IMR-90 (cell line): ENCODE measurements at regions not wholly inside any gene's neighbourhood (a gene's known extent, or its start where the extent isn't known, plus 50 kb on each side); places are given as distances from the start of the nearest gene placed in this dataset.
A peak's percentile ranks its signal among the peaks of the same experiment; 100 is the strongest.

ENCODE experiments used
- ATAC-seq: fragments of 200-7000 bp; cut with Tn5 transposase; 2 replicates; pipeline ENCODE4 v1.9.1; 2020; ENCODE audit warnings: low read depth, mild to moderate bottlenecking, moderate library complexity
- BruUV-seq: library from RNA; stranded (reverse); fragments of 400-500 nt; replicated peaks from 2 replicates; lab custom pipeline; 2021; lab: Mats Ljungman, UMichigan
- CTCF ChIA-PET: fragments of 300-600 bp; formaldehyde crosslinking; extraction: SDS; loops from one replicate; lab custom pipeline; 2021; ENCODE audit warnings: antibody characterized with exemption; lab: Yijun Ruan, JAX
- POLR2A ChIA-PET: fragments of 300-600 bp; sonication (Branson Sonifier 250); formaldehyde crosslinking; loops from one replicate; lab custom pipeline; 2022; ENCODE audit warnings: antibody characterized with exemption; ENCODE audit not compliant: unreplicated experiment; lab: Charles Lee
- DNase-seq: peaks from one replicate; pipeline ENCODE4 v3.0.0; 2013
- H2AFZ ChIP-seq: replicated peaks from 2 replicates; pipeline ENCODE3; 2013; ENCODE audit warnings: low read length, mild to moderate bottlenecking; ENCODE audit not compliant: poor library complexity
- H2AK5ac ChIP-seq: 2 replicates; pipeline ENCODE4 v1.6.1; 2013; ENCODE audit warnings: low read depth, low read length, inconsistent platforms
- H2AK9ac ChIP-seq: replicated peaks from 2 replicates; pipeline ENCODE3; 2013; ENCODE audit warnings: mild to moderate bottlenecking, low read depth, low read length, moderate library complexity; ENCODE audit not compliant: poor library complexity
- H2BK120ac ChIP-seq: 2 replicates; pipeline ENCODE4 v1.6.1; 2013; ENCODE audit warnings: low read depth, low read length, inconsistent platforms
- H2BK15ac ChIP-seq: 3 replicates; pipeline ENCODE4 v1.6.1; 2013; ENCODE audit warnings: low read depth, low read length, inconsistent platforms
- H2BK20ac ChIP-seq: 2 replicates; pipeline ENCODE4 v1.6.1; 2013; ENCODE audit warnings: low read depth, mild to moderate bottlenecking, inconsistent platforms, low read length, moderate library complexity
- H2BK5ac ChIP-seq: 2 replicates; pipeline ENCODE4 v1.6.1; 2013; ENCODE audit warnings: mild to moderate bottlenecking, low read depth, low read length, inconsistent platforms; ENCODE audit not compliant: poor library complexity, severe bottlenecking
- H3K14ac ChIP-seq: replicated peaks from 2 replicates; pipeline ENCODE4 v1.6.1; 2013; ENCODE audit warnings: low read depth, low read length, inconsistent platforms
- H3K18ac ChIP-seq: 2 replicates; pipeline ENCODE4 v1.6.1; 2013; ENCODE audit warnings: low read depth, low read length, control low read depth
- H3K23ac ChIP-seq: 2 replicates; pipeline ENCODE4 v1.6.1; 2013; ENCODE audit warnings: low read depth, low read length, inconsistent platforms
- H3K27ac ChIP-seq: 2 replicates; pipeline ENCODE4 v1.5.1; 2013; ENCODE audit warnings: mild to moderate bottlenecking, control low read depth, low read length; ENCODE audit not compliant: insufficient read depth
- H3K27me3 ChIP-seq: 2 replicates; pipeline ENCODE4 v1.6.1; 2013; ENCODE audit warnings: low read length; ENCODE audit not compliant: control insufficient read depth, insufficient read depth
- H3K36me3 ChIP-seq: 2 replicates; pipeline ENCODE4 v1.6.1; 2013; ENCODE audit warnings: low read length, mixed read lengths; ENCODE audit not compliant: control insufficient read depth, insufficient read depth
- H3K4ac ChIP-seq: 2 replicates; pipeline ENCODE4 v1.6.1; 2013; ENCODE audit warnings: low read depth, low read length, inconsistent platforms
- H3K4me1 ChIP-seq: 2 replicates; pipeline ENCODE4 v1.6.1; 2013; ENCODE audit warnings: low read length, mixed read lengths; ENCODE audit not compliant: control insufficient read depth, insufficient read depth
- H3K4me2 ChIP-seq: 2 replicates; pipeline ENCODE4 v1.6.1; 2013; ENCODE audit warnings: low read depth, mild to moderate bottlenecking, control low read depth, low read length, moderate library complexity
- H3K4me3 ChIP-seq: 2 replicates; pipeline ENCODE4 v1.5.1; 2013; ENCODE audit warnings: low read depth, mild to moderate bottlenecking, control low read depth, low read length, moderate library complexity; ENCODE audit not compliant: insufficient read depth
- H3K56ac ChIP-seq: 2 replicates; pipeline ENCODE4 v1.6.1; 2013; ENCODE audit warnings: low read length, inconsistent platforms; ENCODE audit not compliant: insufficient read depth; ENCODE audit errors: extremely low read depth
- H3K79me1 ChIP-seq, 2 experiments: 2 replicates each; pipeline ENCODE4 v1.6.1; 2013; ENCODE audit warnings: low read length in 2 of 2, inconsistent platforms in 1 of 2, low read depth in 1 of 2
- H3K9ac ChIP-seq: 2 replicates; pipeline ENCODE4 v1.6.1; 2013; ENCODE audit warnings: low read depth, low read length, control low read depth
- H3K9me1 ChIP-seq: 2 replicates; pipeline ENCODE4 v1.6.1; 2013; ENCODE audit warnings: low read length, inconsistent platforms; ENCODE audit not compliant: insufficient read depth
- H3K9me3 ChIP-seq: 2 replicates; pipeline ENCODE4 v1.6.1; 2013; ENCODE audit warnings: low read length; ENCODE audit not compliant: control insufficient read depth, insufficient read depth
- H4K20me1 ChIP-seq: 2 replicates; pipeline ENCODE4 v1.6.1; 2013; ENCODE audit warnings: low read length, inconsistent platforms; ENCODE audit not compliant: insufficient read depth
- H4K5ac ChIP-seq: 2 replicates; pipeline ENCODE4 v1.6.1; 2013; ENCODE audit warnings: mild to moderate bottlenecking, low read depth, low read length, control low read depth
- H4K8ac ChIP-seq, 2 experiments: 2 replicates each; pipeline ENCODE4 v1.6.1; 2013; ENCODE audit warnings: low read depth in 2 of 2, low read length in 2 of 2, control low read depth in 1 of 2, inconsistent platforms in 1 of 2
- H4K91ac ChIP-seq: 2 replicates; pipeline ENCODE4 v1.6.1; 2013; ENCODE audit warnings: low read depth, low read length, inconsistent platforms; ENCODE audit not compliant: insufficient read depth
- BHLHE40 ChIP-seq: fragments of 150-350 bp; IDR thresholded peaks from 2 replicates; pipeline ENCODE4 v1.6.1; 2016; ENCODE audit warnings: mild to moderate bottlenecking, low read depth, low read length
- CEBPB ChIP-seq: IDR thresholded peaks from 2 replicates; pipeline ENCODE4 v1.6.1; 2012; ENCODE audit warnings: low read depth, low read length, improper control_type of control experiment
- CHD1 ChIP-seq: IDR thresholded peaks from 2 replicates; pipeline ENCODE4 v1.6.1; 2012; ENCODE audit warnings: low read depth, low read length, improper control_type of control experiment
- CTCF ChIP-seq: conservative IDR thresholded peaks from 2 replicates; pipeline ENCODE4 v1.5.1; 2012; ENCODE audit warnings: mild to moderate bottlenecking, low read depth, low read length, improper control_type of control experiment
- ELK1 ChIP-seq: fragments of 150-350 bp; IDR thresholded peaks from 2 replicates; pipeline ENCODE4 v1.6.1; 2016; ENCODE audit warnings: low read depth, mild to moderate bottlenecking, low read length, moderate library complexity, borderline replicate concordance
- FOS ChIP-seq: fragments of 150-350 bp; IDR thresholded peaks from 2 replicates; pipeline ENCODE4 v1.6.1; 2016; ENCODE audit warnings: low read depth, low read length
- MAFK ChIP-seq: IDR thresholded peaks from 2 replicates; pipeline ENCODE4 v1.6.1; 2012; ENCODE audit warnings: low read depth, low read length, improper control_type of control experiment
- MAZ ChIP-seq: IDR thresholded peaks from 2 replicates; pipeline ENCODE4 v1.6.1; 2012; ENCODE audit warnings: low read depth, mild to moderate bottlenecking, low read length, improper control_type of control experiment, moderate library complexity, borderline replicate concordance
- MXI1 ChIP-seq: IDR thresholded peaks from 2 replicates; pipeline ENCODE4 v1.6.1; 2012; ENCODE audit warnings: low read depth, mild to moderate bottlenecking, low read length, moderate library complexity, borderline replicate concordance
- NFE2L2 ChIP-seq: fragments of 150-350 bp; IDR thresholded peaks from 2 replicates; pipeline ENCODE4 v1.6.1; 2016; ENCODE audit warnings: low read depth, mild to moderate bottlenecking, low read length
- POLR2A ChIP-seq: IDR thresholded peaks from 2 replicates; pipeline ENCODE4 v1.6.1; 2012; ENCODE audit warnings: mild to moderate bottlenecking, low read depth, low read length
- RAD21 ChIP-seq: IDR thresholded peaks from 2 replicates; pipeline ENCODE4 v1.6.1; 2012; ENCODE audit warnings: low read length, improper control_type of control experiment
- RCOR1 ChIP-seq: IDR thresholded peaks from 2 replicates; pipeline ENCODE4 v1.6.1; 2012; ENCODE audit warnings: mild to moderate bottlenecking, low read length, improper control_type of control experiment; ENCODE audit not compliant: insufficient replicate concordance
- RFX5 ChIP-seq: IDR thresholded peaks from 2 replicates; pipeline ENCODE4 v1.8.0; 2012; ENCODE audit warnings: low read depth, mild to moderate bottlenecking, low read length, moderate library complexity
- SMC3 ChIP-seq: fragments of 150-350 bp; IDR thresholded peaks from 2 replicates; pipeline ENCODE4 v1.6.1; 2016; ENCODE audit warnings: low read depth, mild to moderate bottlenecking, antibody characterized with exemption, low read length, moderate library complexity
- USF2 ChIP-seq: fragments of 150-350 bp; IDR thresholded peaks from 2 replicates; pipeline ENCODE4 v1.6.1; 2017; ENCODE audit warnings: mild to moderate bottlenecking, antibody characterized with exemption, low read length, low read depth
- WGBS, 2 experiments: methylation state at CpG; one replicate each; pipeline versions ENCODE4 v1.1.5 to v1.1.7; 2013; ENCODE audit warnings: missing lambda C conversion rate in 2 of 2; ENCODE audit not compliant: insufficient read length in 1 of 2; ENCODE audit errors: extremely low coverage in 2 of 2; 5-methylcytosine and 5-hydroxymethylcytosine counted together
- dilution Hi-C: fragments of 300-500 bp; cut with HindIII; formaldehyde crosslinking; loops from one replicate; pipeline ENCODE4 v1.14.3; 2018; ENCODE audit warnings: low sequenced_read_pairs; ENCODE audit not compliant: unreplicated experiment
- in situ Hi-C: fragments of 300-500 bp; cut with MboI; formaldehyde crosslinking; loops from 3 replicates; pipeline ENCODE4 v1.14.3; 2019; ENCODE audit warnings: low sequenced_read_pairs, inconsistent platforms, mixed read lengths
- intact Hi-C: fragments of 100-400 bp; cut with micrococcal nuclease; formaldehyde crosslinking; loops from 2 replicates; pipeline ENCODE4 v1.10.0; 2022

- no peak for DNase-seq
- POLR2A ChIA-PET = no interaction called here
- in situ Hi-C loops = no loop called here
- dilution Hi-C loops = no loop called here
- CTCF ChIA-PET = no interaction called here
- Histone ChIP-seq H3K27me3 (no peaks in the 10 kb centered on the region), H2AK5ac (no peak overlapping the region), H3K9me3 (peaks cover 2% of the 10 kb centered on the region), H3K36me3 (no peaks in the 10 kb centered on the region), H3K4ac (no peak overlapping the region; the same call in 1 of the 2 replicates), H2AK9ac (no peak overlapping the region), H3K9ac (no peak overlapping the region), H3K27ac (no peak overlapping the region), H2BK15ac (no peak overlapping the region), H4K91ac (no peak overlapping the region), H2BK20ac (no peak overlapping the region), H3K18ac (0 out of 2 replicates have a peak overlapping the region, but pooled peaks have one; percentile 22), H2BK5ac (no peak overlapping the region), H3K4me3 (no peak overlapping the region), H2BK120ac (no peak overlapping the region), H3K14ac (no peak overlapping the region), H4K8ac (no peak overlapping the region), H3K4me2 (no peak overlapping the region), H3K56ac (no peak overlapping the region), H4K20me1 (no peaks in the 10 kb centered on the region), H3K79me1 (0 out of 4 replicates have a peak, but pooled peaks cover 0 to 6% of the 10 kb centered on the region in 2 experiments), H2AFZ (no peak overlapping the region), H3K9me1 (peaks cover 3% of the 10 kb centered on the region; the same call in 1 of the 2 replicates), H3K23ac (no peak overlapping the region), H3K4me1 (0 out of 2 replicates have a peak, but pooled peaks cover 3% of the 10 kb centered on the region), H4K5ac (no peak overlapping the region)
- no TSS peak for BruUV-seq
- intact Hi-C loops = loop anchor here (10.0 kb wide), 1 partner anchor 915 kb away; no protein-coding TSS in a partner anchor
- WGBS, 2 experiments = no CpG with 5 or more reads among the region's 13 CpGs
- no peak for ATAC-seq
- no peak for TF ChIP-seq MAZ
- TF ChIP-seq CEBPB = no peak
- TF ChIP-seq RFX5 = no peak
- no peak for TF ChIP-seq RCOR1
- TF ChIP-seq MAFK = no peak
- TF ChIP-seq POLR2A = no peak
- TF ChIP-seq RAD21 = no peak
- TF ChIP-seq SMC3 = no peak
- no peak for TF ChIP-seq FOS
- TF ChIP-seq NFE2L2 = no peak
- no peak for TF ChIP-seq CHD1
- TF ChIP-seq ELK1 = no peak
- no peak for TF ChIP-seq USF2
- TF ChIP-seq BHLHE40 = no peak
- no peak for TF ChIP-seq MXI1
- no peak for TF ChIP-seq CTCF
Measured at GRCh38 chr6:143570147-143570853, 58.8 kb upstream of the FUCA2 start.
